ENCODE measurements at regions not wholly inside any gene's neighbourhood (a gene's known extent, or its start where the extent isn't known, plus 50 kb on each side); places are given as distances from the start of the nearest gene placed in this dataset.

DNA sequence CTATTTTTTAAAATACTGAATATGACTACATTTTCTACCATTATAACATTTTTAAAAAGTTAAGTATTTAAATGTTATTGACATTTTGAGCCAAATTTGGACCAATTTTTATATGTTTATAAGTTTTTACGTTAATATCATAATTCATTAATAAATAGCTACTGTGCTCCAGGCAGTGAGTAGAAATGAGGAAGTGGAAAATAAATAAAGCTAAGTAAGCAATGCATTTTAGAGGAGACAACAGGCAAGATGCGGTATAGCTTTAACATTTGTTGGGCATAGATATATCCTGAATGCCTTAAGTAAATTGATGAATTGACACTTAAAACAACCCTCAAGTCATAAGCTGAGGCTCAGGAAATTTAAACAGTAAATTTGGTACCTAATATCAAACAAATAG is 474.8 kb downstream of the PCDH10 start:
- Mint-ChIP-seq H3K36me3 (ENCODE audit: unreplicated experiment) (no peaks in the 10 kb centered on the region), H3K9me3 (ENCODE audit: unreplicated experiment) (no peaks in the 10 kb centered on the region), H3K27ac (ENCODE audit: unreplicated experiment) (no peak overlapping the region), H3K4me3 (ENCODE audit: unreplicated experiment) (no peak overlapping the region), H3K4me1 (ENCODE audit: unreplicated experiment) (peaks cover 4% of the 10 kb centered on the region), H3K27me3 (ENCODE audit: unreplicated experiment) (no peaks in the 10 kb centered on the region)
- TF ChIP-seq, protein P1, sequence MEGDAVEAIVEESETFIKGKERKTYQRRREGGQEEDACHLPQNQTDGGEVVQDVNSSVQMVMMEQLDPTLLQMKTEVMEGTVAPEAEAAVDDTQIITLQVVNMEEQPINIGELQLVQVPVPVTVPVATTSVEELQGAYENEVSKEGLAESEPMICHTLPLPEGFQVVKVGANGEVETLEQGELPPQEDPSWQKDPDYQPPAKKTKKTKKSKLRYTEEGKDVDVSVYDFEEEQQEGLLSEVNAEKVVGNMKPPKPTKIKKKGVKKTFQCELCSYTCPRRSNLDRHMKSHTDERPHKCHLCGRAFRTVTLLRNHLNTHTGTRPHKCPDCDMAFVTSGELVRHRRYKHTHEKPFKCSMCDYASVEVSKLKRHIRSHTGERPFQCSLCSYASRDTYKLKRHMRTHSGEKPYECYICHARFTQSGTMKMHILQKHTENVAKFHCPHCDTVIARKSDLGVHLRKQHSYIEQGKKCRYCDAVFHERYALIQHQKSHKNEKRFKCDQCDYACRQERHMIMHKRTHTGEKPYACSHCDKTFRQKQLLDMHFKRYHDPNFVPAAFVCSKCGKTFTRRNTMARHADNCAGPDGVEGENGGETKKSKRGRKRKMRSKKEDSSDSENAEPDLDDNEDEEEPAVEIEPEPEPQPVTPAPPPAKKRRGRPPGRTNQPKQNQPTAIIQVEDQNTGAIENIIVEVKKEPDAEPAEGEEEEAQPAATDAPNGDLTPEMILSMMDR (IDR thresholded peaks at IDR 0.05) = no peak
- no peak for DNase-seq (ENCODE audit: extremely low spot score, unreplicated experiment)

DNA sequence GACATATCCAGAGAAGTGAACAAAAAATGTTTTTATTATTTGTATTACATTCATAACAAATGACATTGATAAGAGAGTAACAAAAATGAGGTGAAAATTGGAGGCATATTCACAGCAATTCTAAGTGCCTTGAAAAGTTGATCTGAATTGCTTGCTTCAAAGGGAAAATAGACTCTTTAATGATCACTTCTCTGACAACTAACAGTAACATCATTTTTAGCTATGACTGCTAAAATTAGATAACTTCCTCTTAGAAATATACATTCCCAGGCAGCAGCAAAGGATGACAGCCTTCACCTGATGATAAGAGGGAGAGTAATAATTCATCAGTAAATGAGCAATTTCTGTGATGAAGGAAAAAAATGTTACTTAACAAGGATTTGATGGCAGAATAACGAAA is 472.5 kb downstream of the PCDH10 start:
- no peak for DNase-seq (ENCODE audit: extremely low spot score, unreplicated experiment)
- Mint-ChIP-seq H3K27me3 (ENCODE audit: unreplicated experiment) (no peaks in the 10 kb centered on the region), H3K36me3 (ENCODE audit: unreplicated experiment) (no peaks in the 10 kb centered on the region), H3K4me1 (ENCODE audit: unreplicated experiment) (peaks cover 4% of the 10 kb centered on the region), H3K4me3 (ENCODE audit: unreplicated experiment) (no peak overlapping the region), H3K9me3 (ENCODE audit: unreplicated experiment) (no peaks in the 10 kb centered on the region), H3K27ac (ENCODE audit: unreplicated experiment) (no peak overlapping the region)
- TF ChIP-seq, protein P1 (IDR thresholded peaks at IDR 0.05) = no peak

DNA sequence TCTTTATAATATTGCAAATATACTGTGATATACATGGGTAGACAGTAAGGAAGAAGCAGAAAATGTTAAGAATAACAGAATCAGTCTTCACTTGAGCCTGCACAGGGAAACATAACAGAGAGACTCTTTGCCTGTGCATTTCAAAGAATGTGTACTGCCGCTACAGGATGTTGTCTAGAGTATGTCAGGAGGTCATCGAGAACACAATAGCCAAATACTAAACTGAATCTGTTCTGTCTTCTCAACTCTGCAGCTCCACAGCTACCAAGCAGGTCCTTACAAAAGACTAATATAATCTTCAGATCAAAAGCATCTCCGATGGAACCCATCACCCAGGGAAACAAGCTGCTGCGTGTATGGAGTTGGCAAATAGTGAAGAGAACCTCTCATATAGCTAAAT is 471.5 kb downstream of the PCDH10 start:
- no peaks in the 10 kb centered on the region for H3K9me3 Mint-ChIP-seq (ENCODE audit: unreplicated experiment)
- no peak for DNase-seq (ENCODE audit: extremely low spot score, unreplicated experiment)
- H3K36me3 Mint-ChIP-seq (ENCODE audit: unreplicated experiment) = no peaks in the 10 kb centered on the region
- no peaks in the 10 kb centered on the region for H3K27me3 Mint-ChIP-seq (ENCODE audit: unreplicated experiment)
- TF ChIP-seq, protein P1 (IDR thresholded peaks at IDR 0.05) = no peak
- peaks cover 4% of the 10 kb centered on the region for H3K4me1 Mint-ChIP-seq (ENCODE audit: unreplicated experiment)
- no peak overlapping the region for H3K27ac Mint-ChIP-seq (ENCODE audit: unreplicated experiment)
- no peak overlapping the region for H3K4me3 Mint-ChIP-seq (ENCODE audit: unreplicated experiment)

DNA sequence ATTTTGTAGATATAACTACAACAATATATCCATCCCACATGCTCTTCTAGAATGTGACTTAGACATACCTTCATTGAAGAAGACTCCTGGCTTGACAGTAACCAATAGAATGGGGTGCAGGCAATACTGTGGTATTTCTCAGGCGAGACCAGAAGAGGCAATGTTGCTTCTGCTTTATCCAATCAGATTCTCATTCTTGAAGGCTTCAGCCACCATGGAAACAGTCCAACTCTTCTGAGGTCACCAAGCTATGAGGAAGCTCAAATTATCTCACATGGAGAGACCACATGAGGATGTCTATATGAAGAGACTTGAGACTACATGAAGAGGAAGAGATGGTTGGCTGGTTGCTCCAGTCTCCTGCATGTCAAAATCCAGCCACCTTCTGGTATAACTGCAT is 469.9 kb downstream of the PCDH10 start:
- no peak overlapping the region for H3K4me3 Mint-ChIP-seq (ENCODE audit: unreplicated experiment)
- no peaks in the 10 kb centered on the region for H3K9me3 Mint-ChIP-seq (ENCODE audit: unreplicated experiment)
- no peak for DNase-seq (ENCODE audit: extremely low spot score, unreplicated experiment)
- H3K36me3 Mint-ChIP-seq (ENCODE audit: unreplicated experiment) = no peaks in the 10 kb centered on the region
- H3K27ac Mint-ChIP-seq (ENCODE audit: unreplicated experiment) = no peak overlapping the region
- H3K27me3 Mint-ChIP-seq (ENCODE audit: unreplicated experiment) = no peaks in the 10 kb centered on the region
- TF ChIP-seq, protein P1 (IDR thresholded peaks at IDR 0.05) = no peak
- H3K4me1 Mint-ChIP-seq (ENCODE audit: unreplicated experiment) = peaks cover 2% of the 10 kb centered on the region

DNA sequence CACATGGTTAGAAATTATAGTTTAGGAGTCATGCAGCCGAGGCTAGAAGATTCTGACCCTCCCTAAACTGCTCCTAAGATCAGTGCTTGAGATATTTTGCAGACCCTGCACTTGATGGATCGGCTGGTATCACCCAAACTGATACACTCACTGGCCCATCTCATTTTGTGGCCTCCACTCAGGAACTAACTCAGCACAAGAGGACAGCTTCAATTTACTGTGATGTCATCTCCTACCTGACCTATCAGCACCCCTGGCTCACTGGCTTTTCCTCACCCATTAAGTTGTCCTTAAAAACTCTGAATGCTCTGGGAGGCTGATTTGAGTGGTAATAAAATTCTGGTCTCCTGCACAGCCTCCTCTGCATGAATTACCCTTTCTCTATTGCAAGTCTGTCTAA is 450.9 kb downstream of the PCDH10 start:
- Mint-ChIP-seq H3K4me1 (ENCODE audit: unreplicated experiment) (no peaks in the 10 kb centered on the region), H3K27ac (ENCODE audit: unreplicated experiment) (no peak overlapping the region), H3K9me3 (ENCODE audit: unreplicated experiment) (no peaks in the 10 kb centered on the region), H3K36me3 (ENCODE audit: unreplicated experiment) (no peaks in the 10 kb centered on the region), H3K27me3 (ENCODE audit: unreplicated experiment) (no peaks in the 10 kb centered on the region), H3K4me3 (ENCODE audit: unreplicated experiment) (no peak overlapping the region)
- TF ChIP-seq, protein P1 (IDR thresholded peaks at IDR 0.05) = no peak
- no peak for DNase-seq (ENCODE audit: extremely low spot score, unreplicated experiment)

Measured in osteocyte (in vitro differentiated cells).